ENCODE measurements at regions not wholly inside any gene's neighbourhood (a gene's known extent, or its start where the extent isn't known, plus 50 kb on each side); places are given as distances from the start of the nearest gene placed in this dataset.

- no peak for TF ChIP-seq CTCF (IDR thresholded peaks at IDR 0.05)
- TF ChIP-seq POLR2A (IDR thresholded peaks at IDR 0.05), result no peak
Measured at GRCh38 chr2:196318517-196319377, 147.4 kb upstream of the STK17B start.

All from lower leg skin (tissue), 3 donors.